HG03103 (cell line): ENCODE measurements at regions not wholly inside any gene's neighbourhood (a gene's known extent, or its start where the extent isn't known, plus 50 kb on each side); places are given as distances from the start of the nearest gene placed in this dataset.
"Not testable (repeated sequence)": the region's sequence is repeated elsewhere in the genome, so short reads cannot be mapped to it uniquely, and the experiment has no call there.

Source experiments
- ATAC-seq: cut with Tn5 transposase; IDR thresholded peaks from one replicate; pipeline ENCODE4 v1.9.1; 2021; ENCODE audit warnings: low read depth; ENCODE audit not compliant: unreplicated experiment

DNA sequence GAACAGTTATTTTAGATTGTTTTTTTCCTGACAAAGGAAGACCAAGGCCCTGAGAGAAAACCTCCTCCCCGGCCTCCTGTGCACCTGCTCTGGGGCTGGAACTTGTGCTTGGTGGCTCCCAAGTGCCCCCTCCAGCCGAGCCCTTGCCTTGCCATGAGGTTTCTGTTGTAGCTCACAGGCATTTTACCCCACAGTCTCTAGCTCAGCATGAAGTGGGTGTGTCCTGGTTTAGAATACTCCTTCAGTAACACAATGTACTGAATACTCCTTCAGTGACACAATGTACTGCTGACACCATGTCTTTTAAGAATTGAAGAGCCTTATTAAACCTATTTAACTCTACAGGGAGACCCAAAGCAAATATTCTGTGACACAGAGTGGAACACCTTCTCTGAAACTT lies 116.1 kb downstream of the OR4M2 start:
- not testable (repeated sequence) for ATAC-seq

DNA sequence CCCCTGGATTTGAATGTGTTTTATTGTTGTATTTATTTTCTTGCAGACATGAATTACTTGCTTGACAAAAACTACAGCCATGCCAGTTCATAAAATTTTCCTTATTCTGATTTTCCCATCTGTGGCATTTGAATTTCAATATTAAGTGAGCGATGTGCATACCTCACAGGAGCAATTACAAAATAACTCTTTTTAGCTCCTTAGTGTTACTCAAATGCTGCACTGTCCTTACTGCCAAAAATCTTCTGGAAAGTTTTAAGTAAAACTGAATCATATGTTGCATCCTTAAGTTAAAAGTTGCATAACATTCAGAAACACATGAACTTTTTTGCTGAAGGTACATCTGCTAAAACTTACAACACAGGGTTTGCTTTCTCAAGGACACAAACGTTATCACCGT lies 120.1 kb downstream of the OR4M2 start:
- not testable (repeated sequence) for ATAC-seq

DNA sequence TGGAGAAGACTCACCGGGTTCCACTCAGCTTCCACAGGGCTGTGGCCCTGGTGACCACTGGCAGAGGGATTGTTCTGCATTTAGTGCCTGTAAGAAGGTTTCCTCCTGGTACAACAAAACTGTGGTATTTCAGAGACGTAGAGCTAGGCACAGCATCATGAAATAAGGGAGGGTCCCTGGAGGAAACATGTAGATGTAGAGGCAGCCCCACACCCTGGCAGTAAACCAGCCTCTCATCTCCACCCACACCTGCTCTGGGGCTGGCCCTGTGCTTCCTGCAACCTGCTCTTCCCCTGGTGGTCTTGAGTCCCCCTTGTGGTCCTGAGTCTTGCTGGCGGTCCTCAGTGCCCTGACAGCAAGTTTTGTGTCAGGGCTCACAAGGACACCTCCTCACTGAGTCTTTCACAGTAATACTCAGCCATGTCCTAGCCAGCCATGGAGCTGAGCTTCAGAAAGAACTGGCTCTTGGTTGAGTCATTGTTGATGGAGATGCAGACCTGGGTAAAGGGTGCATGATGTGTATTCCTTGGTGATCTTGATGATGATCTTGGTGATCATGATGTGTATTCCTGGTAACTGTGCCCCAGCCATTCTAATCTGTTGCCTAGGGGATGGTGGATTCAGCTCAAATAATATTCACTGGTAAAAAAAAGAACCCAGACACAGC lies 121.8 kb downstream of the OR4M2 start:
- not testable (repeated sequence) for ATAC-seq

DNA sequence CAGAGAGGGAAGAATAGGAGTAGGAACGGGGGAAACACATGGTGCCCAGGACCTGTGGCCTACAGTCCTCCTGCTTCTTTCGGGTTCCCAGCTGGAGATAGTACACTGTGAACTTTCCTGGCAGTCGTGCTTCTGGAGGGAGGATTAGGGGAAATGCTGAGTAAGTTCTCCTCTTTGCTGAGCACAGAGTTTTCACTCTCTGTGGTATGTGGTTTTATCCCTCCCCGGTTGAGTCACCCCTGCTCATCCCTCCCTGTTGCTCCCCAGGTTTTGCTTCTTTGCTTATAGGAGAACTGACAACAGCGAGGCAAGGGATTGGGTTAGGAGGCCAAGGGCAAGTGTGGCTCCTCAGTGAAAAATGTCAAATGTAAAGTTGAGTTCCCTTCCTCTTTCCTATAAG lies 122.9 kb downstream of the OR4M2 start:
- ATAC-seq, result not testable (repeated sequence)

DNA sequence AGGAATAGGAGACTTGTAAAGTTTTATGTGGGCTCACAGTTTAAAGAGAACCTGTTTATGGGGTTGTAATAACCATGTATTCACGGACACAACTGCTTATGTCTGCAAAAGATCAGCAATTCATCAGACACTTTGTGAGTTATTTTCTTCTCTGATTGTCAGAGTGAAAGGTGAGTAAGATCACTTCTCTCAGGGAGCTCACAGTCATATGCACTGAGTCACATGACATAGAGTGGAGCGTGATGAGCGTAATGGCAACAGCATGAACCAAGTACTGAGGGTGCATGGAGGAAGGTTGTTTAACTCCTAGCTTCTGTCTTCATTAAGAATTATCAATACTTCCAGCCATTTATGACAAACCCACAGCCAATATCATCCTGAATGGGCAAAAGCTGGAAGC lies 128.8 kb downstream of the OR4M2 start:
- not testable (repeated sequence) for ATAC-seq

DNA sequence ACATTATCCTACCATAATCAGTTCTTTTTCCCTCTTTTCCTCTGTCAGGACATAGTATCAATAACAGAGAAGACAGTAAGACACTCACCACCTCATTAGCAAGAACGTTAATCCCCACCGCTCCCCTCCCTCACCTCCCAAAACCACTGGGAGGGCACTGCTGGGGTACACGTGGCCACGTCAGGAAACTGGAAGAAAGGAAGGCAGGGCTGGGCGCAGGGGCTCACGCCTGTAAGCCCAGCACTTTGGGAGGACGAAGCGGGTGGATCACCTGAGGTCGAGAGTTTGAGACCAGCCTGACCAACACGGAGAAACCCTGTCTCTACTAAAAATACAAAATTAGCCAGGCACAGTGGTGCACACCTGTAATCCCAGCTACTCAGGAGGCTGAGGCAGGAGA lies 142.3 kb downstream of the OR4M2 start:
- not testable (repeated sequence) for ATAC-seq

DNA sequence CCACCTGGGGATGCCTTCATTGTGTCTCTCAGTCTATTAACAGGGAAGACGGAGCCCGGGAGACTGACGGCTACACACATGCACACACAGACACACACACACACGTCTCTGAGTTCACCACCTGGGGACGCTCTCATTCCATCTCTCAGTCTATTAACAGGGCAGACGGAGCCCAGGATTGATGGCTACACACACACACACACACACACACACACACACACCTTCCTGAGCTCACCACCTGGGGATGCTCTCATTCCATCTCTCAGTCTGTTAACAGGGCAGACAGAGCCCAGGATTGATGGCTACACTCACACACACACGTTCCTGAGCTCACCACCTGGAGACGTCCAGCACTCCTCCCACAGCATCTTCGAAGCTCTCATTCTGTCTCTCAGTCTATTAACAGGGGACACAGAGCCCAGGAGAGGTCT lies 143.9 kb downstream of the OR4M2 start:
- no peak for ATAC-seq

DNA sequence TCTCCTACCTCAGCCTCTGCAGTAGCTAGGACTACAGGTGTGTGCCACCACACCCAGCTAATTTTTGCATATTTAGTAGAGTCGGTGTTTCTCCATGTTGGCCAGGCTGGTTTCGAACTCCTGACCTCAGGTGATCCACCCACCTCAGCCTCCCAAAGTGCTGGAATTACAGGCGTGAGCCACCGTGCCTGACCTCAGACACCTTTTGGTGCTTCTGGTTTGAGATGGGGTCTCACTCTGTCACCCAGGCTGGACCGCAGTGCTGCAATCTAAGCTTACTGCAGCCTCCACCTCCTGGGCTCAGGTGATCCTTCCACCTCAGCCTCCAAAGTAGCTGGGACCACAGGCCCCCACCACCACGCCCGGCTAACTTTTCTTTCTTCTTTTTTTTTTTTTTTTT lies 144.6 kb downstream of the OR4M2 start:
- not testable (repeated sequence) for ATAC-seq

DNA sequence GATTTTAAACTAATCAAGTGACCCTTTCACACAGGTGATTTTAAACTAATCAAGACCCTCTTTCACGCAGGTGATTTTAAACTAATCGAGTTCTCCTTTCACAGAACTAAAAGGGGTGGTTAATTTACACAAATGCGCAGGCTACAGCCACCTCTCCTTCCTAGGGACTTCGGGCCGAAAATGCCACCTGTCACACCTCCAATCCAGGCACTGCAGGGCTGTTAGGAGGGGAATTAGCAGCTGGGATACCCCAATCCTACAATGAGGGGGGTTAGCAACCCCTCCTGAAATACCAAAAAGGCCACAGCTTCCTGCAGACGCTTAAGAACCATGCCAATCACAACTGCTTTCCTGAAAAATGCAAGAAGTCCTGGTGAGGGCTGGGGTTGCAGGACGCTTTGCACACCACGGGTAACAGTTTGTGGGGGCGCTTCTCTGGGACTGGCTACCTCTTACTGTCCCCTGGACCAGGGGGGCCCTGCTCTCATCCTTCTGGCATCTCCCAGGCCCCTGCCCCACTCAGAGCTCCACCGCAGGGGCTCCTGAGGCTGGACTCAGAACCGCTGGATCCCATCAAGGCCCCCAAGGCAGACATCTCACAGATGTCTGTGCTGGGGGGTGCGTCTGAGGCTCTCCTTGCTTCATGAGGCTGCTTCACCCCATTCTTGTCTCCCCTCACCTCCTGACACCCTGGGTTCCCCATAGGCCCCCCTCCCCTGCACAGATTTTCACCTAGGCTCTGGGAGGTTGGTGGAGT lies 145.9 kb downstream of the OR4M2 start:
- ATAC-seq, result no peak

DNA sequence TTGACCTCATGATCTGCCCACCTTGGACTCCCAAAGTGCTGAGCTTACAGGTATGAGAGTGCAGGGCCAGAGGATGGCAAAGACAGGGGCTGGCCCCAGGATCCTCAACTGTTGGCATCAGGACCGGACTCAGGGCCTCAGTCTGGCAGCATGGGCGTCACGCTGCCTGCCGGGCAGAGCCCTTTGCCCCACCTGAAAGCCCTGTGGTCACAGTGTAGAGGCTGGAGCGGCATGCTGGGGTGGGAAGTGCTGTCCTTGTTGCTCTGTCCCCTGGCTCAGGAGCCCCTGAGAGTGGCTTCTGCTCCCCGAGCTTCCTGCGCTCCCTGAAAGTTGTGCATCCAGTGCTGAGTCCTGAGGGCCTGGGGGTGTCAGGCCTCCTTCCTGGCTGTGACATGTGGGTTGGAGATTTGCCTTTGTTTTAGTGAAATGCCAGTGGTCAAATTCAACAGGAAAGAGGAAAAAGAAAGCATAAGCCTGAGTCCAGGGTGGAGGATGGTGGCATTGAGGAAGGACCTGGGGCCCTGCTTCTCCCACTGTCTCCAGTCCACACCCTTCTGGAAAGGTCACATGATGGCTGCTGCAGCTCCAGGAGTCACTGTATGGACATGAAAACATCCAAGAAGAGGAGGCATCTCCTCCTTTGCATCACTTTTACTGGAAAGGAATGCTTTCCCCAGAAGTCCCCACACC lies 147.2 kb downstream of the OR4M2 start:
- no peak for ATAC-seq

DNA sequence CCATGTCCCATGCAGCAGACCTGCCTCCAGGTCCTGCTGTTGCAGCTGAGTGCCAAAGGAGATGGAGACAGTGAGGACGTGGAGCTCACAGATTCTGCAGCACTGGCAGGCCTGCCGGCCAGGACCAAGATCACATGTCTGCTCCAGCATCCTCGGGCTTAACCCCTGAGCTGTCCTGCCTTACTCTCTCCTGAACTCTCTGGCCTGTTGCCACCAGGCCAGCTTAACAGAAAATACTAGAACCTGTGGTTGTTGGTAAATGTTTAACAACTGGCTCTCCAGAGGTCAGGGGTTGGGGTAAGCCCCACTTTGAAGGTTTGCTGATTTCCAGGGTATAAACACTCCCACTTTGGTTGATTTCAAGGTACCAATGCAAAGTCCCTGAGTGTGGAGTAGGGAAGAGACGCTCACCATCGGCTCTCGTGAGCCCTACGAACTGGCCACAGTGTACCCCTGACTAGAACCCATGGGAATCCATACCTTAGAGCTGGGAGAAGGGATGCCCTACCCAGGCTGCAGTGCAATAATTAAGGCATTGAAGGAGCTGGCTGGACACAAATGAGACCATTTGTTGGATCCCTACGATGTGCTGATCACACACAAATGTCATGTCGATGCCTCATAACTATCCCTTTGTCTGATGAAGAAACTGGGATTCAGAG lies 147.9 kb downstream of the OR4M2 start:
- no peak for ATAC-seq

DNA sequence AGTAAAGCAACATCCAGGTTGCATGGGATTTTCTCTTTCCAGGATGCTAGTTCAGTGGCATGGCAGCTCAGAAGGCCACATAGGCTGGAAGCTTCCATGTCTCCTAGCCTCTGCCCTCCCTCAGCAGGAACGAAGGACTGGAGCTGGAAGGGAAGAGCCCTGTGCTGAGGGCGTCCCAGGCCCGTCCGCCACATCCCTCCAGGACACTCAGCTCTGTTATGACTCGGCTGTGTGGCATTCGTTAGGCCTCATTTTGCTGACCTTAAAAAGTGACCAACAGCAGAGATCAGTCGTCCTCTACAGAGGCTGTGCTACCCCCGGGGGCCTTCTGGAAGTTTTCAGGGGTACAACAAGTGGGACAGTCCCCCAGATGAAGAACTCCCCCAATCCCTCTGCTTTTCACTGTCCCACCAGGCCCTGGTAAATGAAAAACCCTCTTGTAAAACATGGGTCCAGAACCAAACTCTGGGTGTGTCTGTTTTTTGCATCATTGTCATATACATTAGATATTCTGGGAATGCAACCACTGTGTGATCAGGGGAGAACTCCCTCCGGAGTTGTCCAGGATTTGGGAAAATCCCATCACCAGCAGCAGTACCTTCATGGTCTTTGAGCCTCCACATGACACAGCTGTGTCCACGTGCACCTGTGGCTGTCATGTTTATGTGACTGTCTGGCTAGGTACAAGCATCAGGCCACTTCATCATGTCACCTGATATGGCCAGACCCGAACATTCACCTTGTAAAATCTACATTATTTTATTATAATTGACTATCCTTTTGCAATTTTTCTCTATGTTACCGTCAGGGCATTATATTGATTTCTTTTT lies 149.9 kb downstream of the OR4M2 start:
- ATAC-seq, result no peak

DNA sequence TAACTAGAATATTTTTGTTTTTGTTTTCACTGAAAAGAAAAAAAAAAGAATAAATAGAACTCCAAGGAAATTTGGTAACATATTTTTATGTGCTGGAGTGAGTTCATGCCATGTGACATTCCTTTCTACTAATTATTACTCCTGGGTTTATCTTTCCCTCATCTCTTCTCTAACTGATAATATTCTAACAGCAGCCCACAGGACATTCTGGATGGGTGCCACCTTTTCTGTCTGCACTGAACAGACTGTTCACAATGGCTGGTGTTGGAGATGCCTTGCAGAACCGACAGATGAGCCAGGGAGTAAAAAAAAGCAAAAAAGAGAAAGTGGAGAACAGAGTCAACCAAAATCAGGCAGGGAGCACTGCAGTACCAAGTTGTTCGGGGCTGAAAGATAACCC lies 151.3 kb downstream of the OR4M2 start:
- ATAC-seq, result no peak

DNA sequence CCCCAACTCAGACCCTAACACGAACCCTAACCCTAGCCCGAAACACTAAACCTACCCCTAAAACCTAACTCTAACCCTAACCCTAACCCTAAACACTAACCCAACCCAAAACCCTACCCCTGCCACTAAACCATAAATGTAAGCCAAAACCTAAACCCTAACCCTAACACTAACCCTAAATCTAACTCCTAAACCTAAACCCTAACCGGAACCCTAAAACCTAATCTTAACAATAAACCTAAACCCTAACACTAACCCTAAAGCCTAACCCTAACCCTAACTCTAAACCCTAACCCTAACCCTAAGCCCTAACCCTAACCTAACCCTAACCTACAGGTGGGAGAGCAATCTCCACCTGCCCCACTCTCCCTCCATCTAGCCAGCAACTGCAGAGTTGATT lies 152.3 kb downstream of the OR4M2 start:
- ATAC-seq, result no peak

DNA sequence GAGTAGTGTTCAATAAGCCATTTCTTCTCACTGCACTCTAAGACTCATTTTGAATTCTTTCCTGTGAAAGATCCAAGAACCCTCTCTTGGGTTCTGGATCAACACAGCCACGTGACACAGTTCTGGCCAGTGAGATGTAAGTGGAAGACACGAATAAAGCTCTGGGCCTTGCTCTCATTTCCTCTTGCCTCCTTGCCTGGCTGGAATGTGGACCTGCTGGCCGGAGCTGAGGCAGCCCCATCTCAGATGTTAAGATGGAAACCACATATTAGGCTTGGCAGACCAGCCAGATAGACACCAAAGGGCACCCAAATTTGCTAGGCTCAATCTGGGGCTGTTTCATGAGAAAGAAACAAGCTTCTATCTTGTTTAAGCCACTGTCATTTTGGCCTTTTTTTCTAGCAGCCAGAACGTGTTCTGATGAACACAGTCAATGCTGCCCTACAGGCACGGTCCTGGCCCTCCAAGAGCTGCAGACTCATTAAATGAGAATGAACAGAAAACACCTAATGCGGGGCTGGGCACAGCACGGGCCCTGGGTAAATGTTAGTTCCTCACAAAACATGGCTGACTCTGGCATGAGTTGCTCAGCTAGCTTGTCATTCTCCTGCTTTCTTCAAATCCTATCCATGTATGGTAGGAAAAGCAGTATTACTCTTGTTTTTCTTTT lies 155.1 kb downstream of the OR4M2 start:
- ATAC-seq, result not testable (repeated sequence)

DNA sequence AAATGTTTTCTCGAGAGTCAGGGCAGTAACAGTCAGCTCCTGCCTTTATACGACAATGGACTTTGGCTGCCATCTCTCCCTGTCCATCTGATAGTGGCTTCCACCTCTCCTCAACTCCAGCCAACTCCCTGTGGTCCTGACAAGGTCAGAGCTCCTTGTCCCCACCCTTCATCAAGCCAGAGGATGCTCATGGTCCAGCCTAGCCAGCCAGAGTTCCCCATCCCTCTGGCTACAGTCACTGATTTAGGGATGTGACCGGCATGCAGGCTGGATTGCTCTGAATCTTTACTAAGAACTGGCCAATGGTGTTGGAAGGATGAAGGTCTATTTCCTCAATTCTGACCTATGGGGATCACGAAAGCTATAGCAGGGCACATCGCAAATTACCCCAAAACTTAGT lies 156.1 kb downstream of the OR4M2 start:
- ATAC-seq, result no peak

DNA sequence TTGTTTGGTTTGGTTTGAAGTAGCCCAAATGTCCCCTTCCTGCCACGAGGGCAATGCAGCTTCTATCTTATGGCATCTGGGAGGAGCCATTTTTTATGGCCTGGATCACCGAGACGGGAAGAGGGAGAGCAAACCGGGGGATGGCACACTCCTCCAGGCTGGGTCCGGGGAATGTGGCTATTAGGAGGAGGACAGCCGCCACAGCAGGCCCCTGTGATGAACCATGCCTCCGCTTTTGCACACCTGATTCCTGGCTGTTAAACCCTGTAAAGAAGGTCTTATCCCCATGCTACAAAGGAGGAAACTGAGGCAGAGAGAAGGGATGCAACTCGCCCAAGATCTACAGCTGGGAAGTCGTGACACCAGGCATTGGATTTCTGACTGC lies 157.6 kb downstream of the OR4M2 start:
- no peak for ATAC-seq

DNA sequence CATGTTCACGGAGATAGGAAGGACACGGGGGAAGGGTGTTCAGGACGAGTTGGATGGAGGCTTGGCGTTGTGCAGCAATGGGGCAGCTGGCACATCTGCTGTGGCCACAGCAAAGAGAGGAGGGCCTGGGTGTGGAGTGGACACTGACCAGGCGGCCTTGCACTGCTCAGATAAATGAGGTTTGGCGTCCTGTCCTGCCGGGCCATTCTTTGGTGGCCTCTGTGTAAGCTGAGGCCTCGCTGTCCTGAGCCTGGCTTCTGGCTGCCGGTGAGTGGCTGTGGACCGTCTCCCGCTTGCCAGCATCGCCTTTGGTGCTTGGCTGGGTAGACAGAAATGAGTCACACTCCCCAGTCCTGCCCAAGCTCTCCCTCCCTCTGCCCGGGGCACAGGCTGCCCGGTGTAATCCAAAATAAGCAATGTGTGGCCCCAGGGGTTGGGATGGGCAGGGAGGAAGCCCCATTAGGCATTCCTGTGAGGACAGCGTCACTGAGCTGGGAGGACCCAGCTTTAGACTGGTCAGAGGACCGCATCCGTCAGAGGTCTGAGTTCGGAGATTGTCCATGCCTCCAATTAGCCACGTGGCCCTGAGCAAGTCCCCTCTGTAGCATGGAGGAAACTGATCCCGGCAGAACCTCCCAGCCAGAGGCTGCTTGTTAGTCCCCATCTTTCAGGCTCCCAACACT lies 158.1 kb downstream of the OR4M2 start:
- not testable (repeated sequence) for ATAC-seq
